VCaP (cell line): ENCODE measurements at regions not wholly inside any gene's neighbourhood (a gene's known extent, or its start where the extent isn't known, plus 50 kb on each side); places are given as distances from the start of the nearest gene placed in this dataset.

Source experiments
- H3K27ac ChIP-seq: fragments of 450-650 bp; 2 replicates; pipeline ENCODE4 v1.5.1; 2017
- CTCF ChIP-seq: fragments of 450-650 bp; conservative IDR thresholded peaks from 2 replicates; pipeline ENCODE4 v1.5.1; 2017; ENCODE audit warnings: mild to moderate bottlenecking, moderate library complexity

- TF ChIP-seq CTCF, result no peak
- no peak overlapping the region for H3K27ac ChIP-seq
Measured at GRCh38 chr20:43241057-43241702, 51.5 kb upstream of the PTPRT start.
